NCI-H2227 treated with DMSO at 0.1 percent for 48 hours (cell line): ENCODE measurements at regions not wholly inside any gene's neighbourhood (a gene's known extent, or its start where the extent isn't known, plus 50 kb on each side); places are given as distances from the start of the nearest gene placed in this dataset.

ENCODE experiments used
- DNase-seq: peaks from one replicate; lab custom pipeline; 2025; lab: John Stamatoyannopoulos, UW

- DNase-seq, result no peak
These were observed 250.5 kb upstream of the RORA start for GRCh38 chr15:61479613-61480012.

GRCh38 chr15:61476741-61477140, 247.6 kb upstream of the RORA start:
- DNase-seq, result no peak

- DNase-seq, result no peak
These were observed 245.7 kb upstream of the RORA start for GRCh38 chr15:61474796-61475195.

- DNase-seq, result no peak
These were observed 238.7 kb upstream of the RORA start for GRCh38 chr15:61467823-61468222.

DNA sequence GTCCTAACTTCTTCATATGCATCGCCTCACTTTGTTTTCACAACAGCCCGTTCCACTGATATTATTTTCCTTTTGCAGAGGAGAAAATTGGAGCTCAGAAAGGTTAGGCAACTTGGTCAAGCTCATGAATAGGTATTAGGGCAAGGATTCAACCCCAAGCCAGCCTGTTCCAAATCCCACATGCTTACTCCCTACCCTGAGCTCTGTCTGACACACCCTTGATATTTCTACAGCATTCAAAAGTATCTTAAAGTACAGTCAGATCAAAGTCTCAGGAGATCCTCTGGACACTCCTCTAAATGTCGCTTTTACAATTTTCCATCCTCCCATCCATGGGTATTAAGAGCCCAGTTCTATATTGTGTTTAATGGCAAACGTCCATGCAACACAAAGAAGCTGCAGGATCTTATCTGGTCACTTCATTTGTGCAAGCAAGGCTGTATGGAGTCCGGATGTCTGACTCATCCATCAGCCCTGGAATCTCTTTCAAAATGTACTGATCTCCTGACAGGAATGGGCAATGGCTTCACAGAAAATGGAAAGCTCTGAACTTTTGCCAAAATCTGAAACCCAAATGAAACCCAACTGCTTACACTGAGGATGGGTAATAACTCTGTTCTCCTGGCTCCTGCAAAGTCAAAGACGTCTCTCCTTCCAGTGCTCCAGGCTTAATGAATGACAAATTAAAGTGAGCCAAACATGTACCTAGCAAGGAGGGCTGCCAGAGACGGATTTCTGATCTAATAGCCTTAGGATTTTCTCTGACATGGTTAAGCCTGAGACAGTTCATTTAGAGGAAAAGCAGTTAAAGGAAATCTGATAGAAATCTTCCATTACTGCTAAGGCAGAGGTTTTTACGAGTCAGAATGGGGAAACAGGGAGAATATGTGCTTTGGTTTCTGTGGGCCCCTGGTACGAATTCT, 230.9 kb upstream of the RORA start:
- no peak for DNase-seq

DNA sequence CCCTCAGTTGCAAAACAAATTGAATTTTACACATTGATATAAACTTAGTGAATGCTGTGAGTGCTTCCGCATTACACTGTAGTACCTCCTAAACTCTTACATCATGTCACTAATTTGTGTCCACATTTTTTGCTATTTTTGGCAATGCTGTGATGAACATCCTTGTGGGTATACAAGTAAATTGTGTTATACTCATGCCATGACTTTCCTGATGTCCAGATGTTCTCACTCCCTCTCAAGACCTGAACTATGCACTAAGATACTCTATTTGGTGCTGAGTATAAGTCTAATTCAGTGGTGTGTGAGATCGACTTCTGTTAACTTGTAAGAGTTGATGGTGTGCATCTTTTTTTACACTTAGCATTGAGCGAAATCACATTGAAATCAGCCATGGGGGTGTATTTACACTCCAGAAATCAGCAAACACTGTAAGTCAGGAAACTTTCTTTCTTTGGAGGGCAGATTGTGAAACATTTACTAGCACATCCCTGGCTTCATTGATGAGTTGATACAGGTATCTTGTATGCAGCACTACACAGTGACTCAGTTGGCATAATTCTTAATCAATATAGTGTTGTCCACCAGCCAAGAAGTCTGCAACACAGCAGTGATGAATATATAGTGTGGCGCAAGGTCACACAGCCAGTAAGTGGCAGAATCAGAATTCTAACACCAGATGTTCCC, 228.1 kb upstream of the RORA start:
- DNase-seq, result no peak

GRCh38 chr15:61449186-61449702, 220.1 kb upstream of the RORA start:
- DNase-seq, result no peak

GRCh38 chr15:61447981-61448380, 218.9 kb upstream of the RORA start:
- DNase-seq, result no peak

DNA sequence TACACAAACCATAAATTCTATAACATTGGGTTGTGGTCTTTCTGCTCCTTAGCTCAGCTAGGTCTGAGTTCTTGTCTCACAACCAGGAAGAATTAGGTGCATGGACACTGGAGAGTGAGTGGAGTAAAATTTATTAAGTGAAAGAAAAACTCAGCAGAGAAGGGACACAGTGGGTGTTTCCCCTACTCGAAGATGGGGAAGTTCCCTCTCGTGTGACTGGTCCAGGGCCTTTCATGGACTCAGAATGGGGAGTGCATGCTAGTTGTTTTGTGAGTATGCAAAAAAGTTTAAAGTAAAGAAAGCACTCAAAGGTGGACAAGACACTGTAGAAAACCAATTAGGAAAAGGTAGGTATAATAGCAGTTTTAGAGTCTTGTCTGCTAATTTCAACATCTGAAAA, 215.5 kb upstream of the RORA start:
- DNase-seq, result no peak

GRCh38 chr15:61442821-61443220, 213.7 kb upstream of the RORA start:
- no peak for DNase-seq

DNA sequence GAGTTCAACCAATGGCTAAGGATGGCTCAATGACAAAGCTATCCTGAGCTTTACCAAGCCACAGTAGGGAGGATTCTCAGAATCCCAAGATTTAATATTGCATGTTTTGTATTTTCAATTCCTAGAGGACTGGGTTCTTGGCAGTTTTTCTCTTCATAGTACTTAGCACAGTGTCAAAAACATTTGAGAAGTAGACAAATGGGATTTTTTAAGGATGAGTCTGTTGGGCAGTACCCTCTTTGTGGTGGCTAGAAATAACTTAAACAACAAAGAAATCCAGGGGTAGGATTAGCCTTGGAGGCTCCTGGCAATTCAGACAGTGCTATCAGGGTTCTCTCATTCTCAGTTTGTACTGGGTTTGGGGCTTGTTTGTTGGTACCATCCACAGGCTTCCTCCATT, 212.8 kb upstream of the RORA start:
- DNase-seq, result no peak

DNA sequence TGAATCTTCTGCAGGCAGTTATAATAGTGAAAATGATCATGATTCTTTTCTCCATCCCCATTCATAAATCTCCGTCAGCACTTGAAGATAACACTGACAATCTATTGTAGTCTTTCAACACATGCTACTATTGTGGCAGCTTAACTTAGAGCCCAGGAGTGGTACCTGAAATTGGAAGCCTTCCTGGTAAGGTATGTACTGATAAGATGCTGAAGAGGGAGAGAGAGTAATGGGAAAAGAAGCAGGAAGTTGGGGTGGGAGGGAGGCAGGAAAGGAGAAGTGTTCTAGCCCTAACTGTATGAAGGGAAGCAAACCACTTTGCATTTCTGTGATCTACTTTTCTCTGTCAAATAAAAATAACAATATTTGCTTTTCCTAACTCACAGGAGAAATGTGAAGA, 197.4 kb upstream of the RORA start:
- DNase-seq, result no peak

DNA sequence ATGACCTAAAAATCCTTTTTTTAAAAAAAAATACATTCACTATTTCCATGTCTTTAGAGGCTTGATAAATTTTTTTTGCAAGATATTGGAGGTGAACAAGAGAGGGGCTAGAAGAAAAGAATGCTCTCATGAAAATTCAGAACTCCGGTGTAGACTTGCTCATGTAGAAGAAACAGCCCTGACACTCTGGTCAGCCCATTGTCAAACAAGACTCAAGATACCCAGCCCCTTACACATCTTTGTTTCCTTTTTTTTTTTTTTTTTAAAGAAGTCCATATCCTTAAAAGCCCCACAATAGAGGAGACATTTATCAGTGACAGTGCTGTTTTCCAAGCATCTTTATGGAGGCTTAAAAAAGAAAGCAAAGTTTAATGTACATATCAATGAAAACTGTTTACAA, 196.8 kb upstream of the RORA start:
- no peak for DNase-seq

DNA sequence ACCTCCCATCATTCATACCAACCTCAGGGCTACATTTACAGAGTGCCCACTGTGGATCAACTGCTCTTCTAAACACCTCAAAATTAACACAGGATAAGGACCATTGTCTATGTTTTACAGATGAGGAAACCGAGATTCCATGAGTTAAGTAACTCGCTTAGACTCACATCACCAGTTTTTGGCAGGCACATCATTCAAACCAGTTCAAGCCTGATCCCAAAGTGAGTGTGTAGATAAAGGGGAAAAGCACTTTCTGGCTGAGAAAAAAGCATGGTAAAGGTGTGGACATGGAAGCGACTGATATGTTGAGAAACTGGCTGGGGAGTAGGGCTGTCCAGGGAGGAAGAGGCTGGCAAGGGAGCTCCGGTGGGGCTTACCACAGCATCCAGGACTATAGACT, 193.7 kb upstream of the RORA start:
- DNase-seq, result no peak

GRCh38 chr15:61421938-61422337, 192.8 kb upstream of the RORA start:
- no peak for DNase-seq

- DNase-seq, result no peak
These were observed 192.4 kb upstream of the RORA start for GRCh38 chr15:61421470-61421869.

DNA sequence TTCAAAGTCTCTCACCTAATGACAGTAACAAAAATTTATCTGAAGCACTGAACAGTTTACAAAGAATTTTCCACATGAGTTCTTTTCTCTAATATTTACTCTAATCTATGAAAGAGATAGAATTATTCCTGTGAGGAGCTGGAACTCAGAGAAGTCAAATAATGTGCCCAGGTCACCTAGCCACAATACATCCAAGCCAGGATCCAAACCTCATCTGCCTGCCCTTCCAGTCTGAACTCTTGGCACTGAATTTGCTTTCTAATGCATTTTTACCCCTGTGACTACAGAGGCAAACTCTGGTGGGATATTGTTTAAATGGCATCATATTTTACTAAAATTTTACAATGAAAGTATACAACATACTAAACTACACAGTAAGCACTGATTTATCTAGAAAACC, 191.4 kb upstream of the RORA start:
- DNase-seq, result no peak

GRCh38 chr15:61415617-61416120, 186.6 kb upstream of the RORA start:
- no peak for DNase-seq

DNA sequence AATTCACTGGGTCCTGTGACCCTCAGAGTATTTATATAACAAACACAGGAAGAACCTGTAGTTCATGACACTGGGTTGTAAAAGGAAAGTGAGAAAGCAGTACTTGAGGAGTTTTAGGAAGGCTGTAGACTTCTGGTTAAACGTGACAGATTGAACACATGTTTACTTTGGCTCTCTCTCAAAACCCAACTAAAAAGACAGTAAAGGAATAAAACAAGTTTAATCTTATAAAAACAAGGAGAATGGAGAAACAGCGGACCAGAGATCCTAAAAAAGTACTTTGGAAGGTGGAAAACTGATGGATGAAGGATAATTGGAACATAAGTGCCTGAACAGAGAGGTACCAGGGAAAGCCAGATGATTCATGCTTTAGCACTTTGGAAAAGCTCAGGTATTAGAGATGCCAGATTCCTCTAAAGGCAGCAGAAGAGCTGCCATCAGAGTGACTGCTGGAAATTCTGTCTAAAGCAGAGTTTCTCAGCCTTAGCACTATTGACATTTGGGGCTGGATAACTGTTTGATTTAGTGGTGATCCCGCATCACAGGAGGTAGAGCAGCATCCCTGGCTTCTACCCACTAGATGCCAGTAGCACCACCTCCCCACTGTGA, 182.9 kb upstream of the RORA start:
- DNase-seq, result no peak

DNA sequence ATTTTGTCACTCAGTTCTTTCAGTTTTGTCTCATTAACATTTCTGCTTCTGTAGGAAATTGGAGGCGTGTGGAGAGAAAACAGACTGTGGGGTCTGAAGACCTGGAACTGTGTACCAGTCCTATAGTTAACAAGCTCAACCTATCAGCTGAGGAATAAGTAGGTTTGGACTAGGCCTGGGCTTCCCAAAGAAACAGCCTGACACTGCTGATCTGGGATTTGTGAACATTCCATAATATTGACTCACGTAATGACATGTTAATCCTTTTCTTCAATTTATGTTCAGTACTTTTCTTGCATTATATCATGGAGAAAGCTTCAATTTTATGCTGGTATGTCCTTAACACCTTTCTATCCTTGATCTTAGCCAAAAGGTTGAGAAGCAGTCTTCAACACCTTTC, 181.6 kb upstream of the RORA start:
- no peak for DNase-seq

- no peak for DNase-seq
These were observed 175.5 kb upstream of the RORA start for GRCh38 chr15:61404567-61404966.

GRCh38 chr15:61403884-61404283, 174.8 kb upstream of the RORA start:
- DNase-seq, result no peak
